Mesodermal cell (in vitro differentiated cells): ENCODE measurements at regions not wholly inside any gene's neighbourhood (a gene's known extent, or its start where the extent isn't known, plus 50 kb on each side); places are given as distances from the start of the nearest gene placed in this dataset.
"Not testable (repeated sequence)": the region's sequence is repeated elsewhere in the genome, so short reads cannot be mapped to it uniquely, and the experiment has no call there.

Experiments
- H3K27ac ChIP-seq: 2 replicates; pipeline ENCODE4 v1.7.0; 2013; ENCODE audit warnings: mild to moderate bottlenecking, low read depth, low read length, moderate library complexity; ENCODE audit not compliant: severe bottlenecking
- H3K36me3 ChIP-seq: 2 replicates; pipeline ENCODE4 v1.7.1; 2013; ENCODE audit warnings: mild to moderate bottlenecking, low read length, moderate library complexity; ENCODE audit not compliant: control insufficient read depth, insufficient read depth
- H3K4me1 ChIP-seq: one replicate; pipeline ENCODE4 v1.7.1; 2013; ENCODE audit warnings: mild to moderate bottlenecking, low read length; ENCODE audit not compliant: insufficient read depth, control insufficient read depth, poor library complexity, severe bottlenecking
- H3K4me3 ChIP-seq: 2 replicates; pipeline ENCODE4 v1.7.0; 2013; ENCODE audit warnings: low read length, control low read depth, mild to moderate bottlenecking; ENCODE audit not compliant: insufficient read depth, poor library complexity, severe bottlenecking; ENCODE audit errors: extremely low read depth
- H3K9me3 ChIP-seq: 2 replicates; pipeline ENCODE4 v1.7.1; 2013; ENCODE audit warnings: mild to moderate bottlenecking, low read length, moderate library complexity; ENCODE audit not compliant: control insufficient read depth
- WGBS, 2 experiments: methylation state at CpG; one replicate each; pipeline ENCODE4 v1.1.5; 2013; ENCODE audit warnings: missing lambda C conversion rate in 2 of 2; ENCODE audit not compliant: insufficient coverage in 2 of 2; 5-methylcytosine and 5-hydroxymethylcytosine counted together

DNA sequence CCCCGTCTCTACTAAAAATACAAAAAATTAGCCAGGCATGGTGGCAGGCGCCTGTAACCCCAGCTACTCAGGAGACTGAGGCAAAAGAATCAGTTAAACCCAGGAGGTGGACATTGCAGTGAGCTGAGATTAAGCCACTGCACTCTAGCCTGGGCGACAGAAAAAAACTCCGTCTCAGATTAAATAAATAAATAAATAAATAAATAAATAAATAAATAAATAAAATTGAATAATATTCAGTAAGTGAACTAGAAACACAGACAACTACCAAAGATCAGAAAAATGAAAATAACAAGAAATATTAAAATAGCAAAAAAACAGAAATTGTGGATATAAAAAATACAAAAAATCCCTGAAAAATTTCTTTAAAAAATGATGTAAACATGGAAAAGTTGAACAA is 172.4 kb downstream of the ZNF486 start:
- WGBS, 2 experiments: 92 to 100% methylated on average over 1 to 2 of the region's 4 CpGs
- Histone ChIP-seq H3K36me3 (no peaks in the 10 kb centered on the region), H3K4me3 (no peak overlapping the region), H3K9me3 (no peaks in the 10 kb centered on the region), H3K4me1 (no peaks in the 10 kb centered on the region), H3K27ac (no peak overlapping the region)

DNA sequence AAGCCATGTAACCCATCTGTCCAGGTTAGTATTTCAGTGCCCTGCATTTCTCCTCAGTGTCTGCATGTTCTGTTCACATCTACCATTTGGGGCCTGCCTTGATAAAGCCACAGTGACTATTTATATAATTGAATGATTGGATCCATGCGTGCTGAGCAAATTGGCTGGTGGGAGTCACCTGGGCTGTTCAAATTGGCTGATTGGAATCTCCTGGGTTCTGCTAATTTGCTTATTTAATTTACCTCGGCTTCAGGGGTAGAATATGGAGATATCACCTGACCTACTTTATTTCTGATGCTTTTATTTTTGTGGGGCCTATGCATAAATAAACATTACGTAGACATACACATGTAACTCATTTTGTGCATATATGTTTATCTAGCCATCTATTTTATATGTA is 167.7 kb downstream of the ZNF486 start:
- no peaks in the 10 kb centered on the region for H3K4me1 ChIP-seq
- no peak overlapping the region for H3K27ac ChIP-seq
- H3K4me3 ChIP-seq: no peak overlapping the region
- H3K9me3 ChIP-seq: no peaks in the 10 kb centered on the region
- H3K36me3 ChIP-seq: no peaks in the 10 kb centered on the region
- 89% methylated on average over 1 of the region's 3 CpGs; no CpG with 5 or more reads in 1 of the 2 experiments for WGBS, 2 experiments

DNA sequence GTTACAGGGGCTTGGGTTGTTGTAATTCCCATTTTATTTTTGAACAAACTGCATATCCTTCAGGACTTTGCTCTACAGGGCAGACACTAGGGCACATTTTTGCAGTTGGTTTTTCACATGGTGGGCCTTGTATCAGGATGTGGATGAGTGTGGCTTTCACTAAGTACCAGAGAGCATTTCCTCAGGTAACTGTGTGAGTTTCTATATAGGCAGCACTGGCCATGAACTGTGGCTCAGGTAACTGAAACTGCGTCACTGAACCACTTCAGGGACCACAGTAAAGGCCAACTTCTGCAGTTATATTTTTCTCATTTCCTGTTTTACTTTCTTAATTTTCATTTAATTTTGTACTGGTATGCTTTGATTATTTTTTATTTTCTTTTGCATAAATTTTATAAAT is 166.5 kb downstream of the ZNF486 start:
- Histone ChIP-seq H3K9me3 (no peaks in the 10 kb centered on the region), H3K4me3 (no peak overlapping the region), H3K27ac (no peak overlapping the region), H3K36me3 (no peaks in the 10 kb centered on the region), H3K4me1 (no peaks in the 10 kb centered on the region)
- 100% methylated on average over 1 of the region's 1 CpG; no CpG with 5 or more reads in 1 of the 2 experiments for WGBS, 2 experiments

GRCh38 chr19:20325151-20325550 is 158.1 kb downstream of the ZNF486 start:
- H3K36me3 ChIP-seq: no peaks in the 10 kb centered on the region
- no peak overlapping the region for H3K27ac ChIP-seq
- H3K4me3 ChIP-seq: no peak overlapping the region
- no peaks in the 10 kb centered on the region for H3K4me1 ChIP-seq
- H3K9me3 ChIP-seq: peaks cover 5% of the 10 kb centered on the region

DNA sequence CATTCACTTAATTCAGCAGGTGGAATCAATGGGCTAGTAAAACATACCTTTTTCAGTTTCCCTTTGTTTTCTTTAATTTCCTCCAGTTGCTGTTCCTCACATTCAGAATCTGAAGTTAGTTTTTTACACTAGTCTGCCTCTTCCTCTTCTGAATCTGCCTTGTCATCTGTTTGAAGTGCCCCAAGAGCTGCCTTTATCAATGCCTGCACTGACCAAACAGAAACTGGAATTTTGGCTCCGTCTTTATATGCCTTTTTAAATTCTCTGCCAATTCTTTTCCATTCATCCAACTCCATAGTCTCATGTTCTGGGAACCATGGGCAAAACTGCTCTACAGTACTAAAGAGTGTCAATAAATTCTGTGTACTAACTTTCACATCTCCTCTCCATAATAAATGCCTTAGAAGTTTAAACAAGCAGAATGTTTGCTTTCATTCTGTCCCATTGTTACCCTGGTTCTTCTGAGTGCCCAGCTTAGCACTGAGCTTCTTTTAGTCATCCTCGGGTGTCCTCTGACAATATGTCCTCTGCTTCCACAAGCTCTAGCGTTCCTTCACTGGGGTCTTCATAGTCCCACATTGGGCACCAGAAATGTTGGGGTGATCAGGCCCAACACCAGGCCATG is 154.2 kb downstream of the ZNF486 start:
- Histone ChIP-seq H3K4me1 (no peaks in the 10 kb centered on the region), H3K27ac (no peak overlapping the region), H3K9me3 (peaks cover 5% of the 10 kb centered on the region), H3K36me3 (no peaks in the 10 kb centered on the region), H3K4me3 (no peak overlapping the region)
- 77 to 79% methylated on average over 2 to 3 of the region's 3 CpGs for WGBS, 2 experiments

GRCh38 chr19:20320191-20320590 is 153.2 kb downstream of the ZNF486 start:
- 50% methylated on average over 1 of the region's 1 CpG; no CpG with 5 or more reads in 1 of the 2 experiments for WGBS, 2 experiments
- peaks cover 5% of the 10 kb centered on the region for H3K9me3 ChIP-seq
- no peaks in the 10 kb centered on the region for H3K4me1 ChIP-seq
- no peaks in the 10 kb centered on the region for H3K36me3 ChIP-seq
- H3K27ac ChIP-seq: no peak overlapping the region
- no peak overlapping the region for H3K4me3 ChIP-seq

DNA sequence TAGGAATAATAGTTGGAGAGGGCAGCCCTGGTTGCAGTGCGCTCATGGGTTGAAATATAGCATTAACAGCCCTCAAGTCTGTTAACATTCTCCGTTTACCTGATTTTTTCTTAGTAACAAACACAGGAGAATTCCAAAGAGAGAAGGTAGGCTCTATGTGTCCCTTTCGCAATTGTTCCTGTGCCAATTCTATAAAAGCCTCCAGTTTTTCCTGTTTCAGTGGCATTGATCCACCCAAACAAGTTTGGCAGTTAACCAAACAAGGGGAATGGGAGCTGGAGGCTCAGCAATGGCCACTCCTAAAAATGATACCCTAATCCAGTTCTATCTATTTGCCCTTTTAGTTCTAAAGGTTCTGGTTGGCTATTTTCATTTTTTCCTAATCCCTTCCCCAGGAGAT is 151.6 kb downstream of the ZNF486 start:
- WGBS, 2 experiments: 89% methylated on average over 2 of the region's 3 CpGs; no CpG with 5 or more reads in 1 of the 2 experiments
- Histone ChIP-seq H3K4me3 (no peak overlapping the region), H3K36me3 (no peaks in the 10 kb centered on the region), H3K27ac (no peak overlapping the region), H3K9me3 (peaks cover 5% of the 10 kb centered on the region), H3K4me1 (no peaks in the 10 kb centered on the region)

- WGBS, 2 experiments: 81 to 86% methylated on average over 4 to 6 of the region's 6 CpGs
- H3K4me3 ChIP-seq: no peak overlapping the region
- H3K27ac ChIP-seq: no peak overlapping the region
- no peaks in the 10 kb centered on the region for H3K9me3 ChIP-seq
- no peaks in the 10 kb centered on the region for H3K36me3 ChIP-seq
- H3K4me1 ChIP-seq: no peaks in the 10 kb centered on the region
Observed at GRCh38 chr19:20315543-20315942, 148.5 kb downstream of the ZNF486 start.

DNA sequence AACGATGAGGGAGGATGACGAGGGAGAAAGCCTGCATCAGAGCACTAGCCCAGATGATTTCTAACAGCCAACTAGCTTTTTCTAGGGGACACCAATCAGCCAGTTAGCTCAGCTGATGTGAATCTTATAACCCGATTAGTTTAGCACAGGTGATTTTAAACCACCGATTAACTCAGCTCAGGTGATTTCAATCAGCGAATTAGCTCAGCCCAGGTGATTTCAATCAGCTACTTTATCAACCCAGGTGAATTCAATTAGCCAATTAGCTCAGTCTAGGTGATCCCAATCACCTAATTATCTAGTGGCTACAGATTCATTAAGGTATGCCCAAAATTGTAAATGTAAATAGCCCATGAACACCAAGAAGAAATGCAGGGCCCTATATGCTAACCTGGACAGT is 146.9 kb downstream of the ZNF486 start:
- no peak overlapping the region for H3K4me3 ChIP-seq
- no peaks in the 10 kb centered on the region for H3K4me1 ChIP-seq
- WGBS, 2 experiments: 77 to 96% methylated on average over 5 of the region's 5 CpGs
- no peaks in the 10 kb centered on the region for H3K9me3 ChIP-seq
- H3K27ac ChIP-seq: no peak overlapping the region
- no peaks in the 10 kb centered on the region for H3K36me3 ChIP-seq

DNA sequence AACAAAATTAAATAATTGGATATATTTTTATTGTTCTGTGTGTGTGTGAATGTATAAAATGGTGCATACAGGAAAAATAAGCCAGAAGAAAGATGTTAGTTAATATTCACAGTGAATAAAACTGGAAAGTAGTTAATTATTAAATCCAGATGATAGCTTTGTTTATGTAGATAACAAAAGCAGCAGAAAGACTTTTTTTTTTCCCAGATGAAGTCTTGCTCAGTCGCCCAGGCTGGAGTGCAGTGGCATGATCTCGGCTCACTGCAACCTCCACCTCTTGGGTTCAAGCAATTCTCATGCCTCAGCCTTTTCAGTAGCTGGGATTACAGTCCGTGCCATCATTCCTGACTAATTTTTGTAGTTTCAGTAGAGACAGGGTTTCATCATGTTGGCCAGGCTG is 140.1 kb downstream of the ZNF486 start:
- no peak overlapping the region for H3K27ac ChIP-seq
- no peaks in the 10 kb centered on the region for H3K36me3 ChIP-seq
- H3K4me1 ChIP-seq: no peaks in the 10 kb centered on the region
- H3K4me3 ChIP-seq: no peak overlapping the region
- WGBS, 2 experiments: 70 to 80% methylated on average over 2 of the region's 3 CpGs
- no peaks in the 10 kb centered on the region for H3K9me3 ChIP-seq

- WGBS, 2 experiments: 91 to 96% methylated on average over 9 to 28 of the region's 30 CpGs
- not testable (repeated sequence) for H3K27ac ChIP-seq, H3K4me1 ChIP-seq, H3K9me3 ChIP-seq, H3K36me3 ChIP-seq, H3K4me3 ChIP-seq
Observed at GRCh38 chr19:20296314-20296713, 129.3 kb downstream of the ZNF486 start.
